C1 segment of cervical spinal cord (tissue), 14 donors: ENCODE measurements at regions not wholly inside any gene's neighbourhood (a gene's known extent, or its start where the extent isn't known, plus 50 kb on each side); places are given as distances from the start of the nearest gene placed in this dataset.
"Not testable (repeated sequence)": the region's sequence is repeated elsewhere in the genome, so short reads cannot be mapped to it uniquely, and the experiment has no call there.

Source experiments
- DNase-seq, 14 donors: peaks; one replicate each; lab custom pipeline; 2025; lab: John Stamatoyannopoulos, UW

- DNase-seq: no peak
Observed at GRCh38 chr2:16466133-16466820, 199.4 kb downstream of the CYRIA start.

GRCh38 chr2:16464641-16465040 is 201.0 kb downstream of the CYRIA start:
- no peak for DNase-seq

- no peak for DNase-seq
Observed at GRCh38 chr2:16462958-16463357, 202.7 kb downstream of the CYRIA start.

- no peak for DNase-seq
Observed at GRCh38 chr2:16461672-16462071, 204.0 kb downstream of the CYRIA start.

GRCh38 chr2:16459606-16460005 is 206.0 kb downstream of the CYRIA start:
- no peak for DNase-seq

- no peak for DNase-seq
Observed at GRCh38 chr2:16454621-16455020, 211.0 kb downstream of the CYRIA start.

GRCh38 chr2:16452123-16452522 is 213.5 kb downstream of the CYRIA start:
- DNase-seq: no peak

- DNase-seq: no peak
Observed at GRCh38 chr2:16446706-16447105, 218.9 kb downstream of the CYRIA start.

GRCh38 chr2:16442971-16443370 is 222.7 kb downstream of the CYRIA start:
- DNase-seq: no peak

GRCh38 chr2:16441431-16441830 is 224.2 kb downstream of the CYRIA start:
- no peak for DNase-seq

GRCh38 chr2:16440898-16441297 is 224.7 kb downstream of the CYRIA start:
- no peak for DNase-seq

GRCh38 chr2:16438613-16439321 is 226.9 kb downstream of the CYRIA start:
- DNase-seq: no peak

- DNase-seq: no peak
Observed at GRCh38 chr2:16437189-16437588, 228.4 kb downstream of the CYRIA start.

GRCh38 chr2:16434393-16434792 is 231.2 kb downstream of the CYRIA start:
- no peak for DNase-seq

GRCh38 chr2:16430846-16431245 is 234.8 kb downstream of the CYRIA start:
- DNase-seq: no peak

- DNase-seq: no peak
Observed at GRCh38 chr2:16429431-16430145, 236.0 kb downstream of the CYRIA start.

- no peak for DNase-seq
Observed at GRCh38 chr2:16429002-16429401, 236.6 kb downstream of the CYRIA start.

GRCh38 chr2:16425462-16426336 is 239.9 kb downstream of the CYRIA start:
- DNase-seq: no peak

GRCh38 chr2:16420421-16420820 is 245.2 kb downstream of the CYRIA start:
- DNase-seq: no peak

- no peak for DNase-seq
Observed at GRCh38 chr2:16417726-16418125, 247.9 kb downstream of the CYRIA start.

- DNase-seq: no peak
Observed at GRCh38 chr2:16416651-16417050, 249.0 kb downstream of the CYRIA start.

- not testable (repeated sequence) for DNase-seq
Observed at GRCh38 chr2:16415861-16416260, 249.8 kb downstream of the CYRIA start.
